GM20000 (cell line): ENCODE measurements at regions not wholly inside any gene's neighbourhood (a gene's known extent, or its start where the extent isn't known, plus 50 kb on each side); places are given as distances from the start of the nearest gene placed in this dataset.

Experiments used
- DNase-seq: peaks from one replicate; pipeline ENCODE4 v3.0.0; 2012; ENCODE audit warnings: low spot score
- CTCF ChIP-seq: IDR thresholded peaks from 2 replicates; pipeline ENCODE4 v1.5.1; 2012; ENCODE audit warnings: mild to moderate bottlenecking, control low read depth; ENCODE audit errors: extremely low read depth, missing control alignments

- no peak for TF ChIP-seq CTCF
- no peak for DNase-seq
Measured at GRCh38 chr16:51355875-51356274, 204.8 kb upstream of the SALL1 start.

DNA sequence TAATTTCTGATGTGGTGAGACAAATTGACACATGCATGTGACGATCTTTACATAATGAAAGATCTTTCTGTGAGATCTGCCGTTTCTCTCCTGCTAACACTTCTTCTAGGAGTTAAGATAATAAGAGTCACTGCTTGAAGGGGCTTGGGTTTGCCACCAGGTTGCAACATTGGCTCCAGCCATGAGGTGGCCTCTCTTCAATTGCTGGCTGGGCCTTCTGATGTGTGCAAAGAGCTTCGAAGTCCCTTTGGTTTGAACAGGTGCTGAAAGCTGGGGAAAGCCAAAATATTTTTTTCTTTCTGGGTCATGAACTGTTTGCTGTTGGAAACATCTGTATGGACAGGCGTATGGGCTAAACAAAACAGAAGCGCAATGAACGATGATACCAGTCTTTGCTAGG, 204.1 kb upstream of the SALL1 start:
- no peak for DNase-seq
- TF ChIP-seq CTCF = no peak

DNA sequence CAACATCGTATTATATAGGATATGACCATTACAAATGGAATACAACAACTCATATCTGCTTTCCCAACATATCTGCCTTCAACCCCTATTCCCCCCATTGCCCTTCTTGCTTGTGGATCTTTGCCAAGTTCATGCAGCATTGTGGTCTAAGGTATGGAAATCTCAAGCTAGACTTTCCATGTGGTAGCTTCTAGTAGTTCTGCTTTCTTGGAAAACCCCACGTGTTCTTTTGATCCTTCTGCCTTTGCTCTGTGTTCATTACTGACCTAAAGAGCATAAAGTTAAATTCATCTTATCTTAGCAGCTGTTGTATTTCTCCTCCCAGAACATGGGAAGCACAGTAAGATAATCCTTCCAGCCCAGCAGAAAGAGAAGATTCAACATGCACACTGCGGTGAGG, 202.0 kb upstream of the SALL1 start:
- no peak for DNase-seq
- TF ChIP-seq CTCF = no peak

DNA sequence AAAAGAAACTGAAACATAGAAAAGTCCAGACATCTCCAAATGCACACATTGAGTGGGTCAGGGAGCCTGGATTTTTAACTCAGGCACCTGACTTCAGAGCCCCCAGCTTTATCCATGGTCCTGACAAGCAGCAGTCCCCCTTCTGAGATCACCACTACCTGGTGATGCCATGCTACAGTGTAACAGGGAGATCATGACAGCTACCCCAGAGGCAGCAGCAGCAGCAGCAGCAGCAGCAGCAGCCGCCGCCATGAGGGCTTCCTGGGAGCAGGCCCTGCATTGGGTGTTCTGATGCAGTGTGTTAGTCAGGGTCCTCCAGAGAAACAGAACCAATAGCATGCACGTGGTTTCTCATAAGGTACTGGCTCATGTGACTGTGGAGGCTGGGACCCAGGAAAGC, 198.6 kb upstream of the SALL1 start:
- TF ChIP-seq CTCF = no peak

GRCh38 chr16:51343411-51343810, 192.3 kb upstream of the SALL1 start:
- no peak for DNase-seq
- no peak for TF ChIP-seq CTCF

More for the DNA sequence above, 198.6 kb upstream of the SALL1 start:
- no peak for DNase-seq

DNA sequence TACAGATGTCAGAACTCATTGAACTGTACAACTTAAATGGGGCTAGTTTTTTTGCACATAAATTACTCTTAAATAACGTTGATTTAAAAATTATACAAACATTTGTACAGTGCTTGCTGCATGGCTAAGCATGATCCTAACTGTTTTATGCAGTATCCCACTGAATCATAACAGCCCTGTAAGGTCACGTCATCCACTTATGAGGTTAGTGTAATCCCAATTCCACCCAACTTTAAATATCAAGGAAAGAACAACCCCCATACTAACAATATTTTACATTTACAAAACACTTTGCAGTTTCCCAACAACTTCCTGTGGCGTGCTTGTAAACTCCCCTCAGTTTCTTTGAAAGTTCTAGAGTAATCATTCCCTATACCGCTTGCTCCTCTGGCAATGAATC, 190.1 kb upstream of the SALL1 start:
- DNase-seq = no peak
- TF ChIP-seq CTCF = no peak

DNA sequence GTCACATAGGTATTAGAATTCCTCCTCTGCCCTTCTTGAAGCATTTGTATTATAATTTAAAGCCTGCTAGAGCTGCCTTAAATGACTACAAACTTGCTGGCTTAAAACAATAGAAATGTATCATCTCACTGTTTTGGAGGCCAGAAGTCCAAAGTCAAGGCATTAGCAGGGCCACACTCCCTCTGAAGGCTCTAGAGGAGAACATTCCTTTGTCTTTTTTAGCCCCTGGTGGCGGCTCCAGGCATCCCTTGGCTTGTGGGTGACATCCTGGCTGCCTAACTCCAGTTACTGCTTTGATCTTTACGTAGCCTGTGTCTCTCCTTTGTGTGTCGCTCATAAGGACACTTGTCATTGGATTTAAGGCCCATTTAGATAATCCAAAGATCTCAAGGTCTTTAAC, 186.6 kb upstream of the SALL1 start:
- DNase-seq = no peak
- no peak for TF ChIP-seq CTCF
